NCI-H2107 (cell line): ENCODE measurements at regions not wholly inside any gene's neighbourhood (a gene's known extent, or its start where the extent isn't known, plus 50 kb on each side); places are given as distances from the start of the nearest gene placed in this dataset.
"Not testable (repeated sequence)": the region's sequence is repeated elsewhere in the genome, so short reads cannot be mapped to it uniquely, and the experiment has no call there.

Experiments
- DNase-seq: peaks from one replicate; lab custom pipeline; 2025; lab: John Stamatoyannopoulos, UW

- no peak for DNase-seq
These were observed 749.3 kb downstream of the TENT5A start for GRCh38 chr6:81003156-81003555.

GRCh38 chr6:81002126-81002525, 750.4 kb downstream of the TENT5A start:
- no peak for DNase-seq

- no peak for DNase-seq
These were observed 761.2 kb downstream of the TENT5A start for GRCh38 chr6:80991316-80991715.

GRCh38 chr6:80988892-80989291, 763.6 kb downstream of the TENT5A start:
- no peak for DNase-seq

- no peak for DNase-seq
These were observed 764.2 kb downstream of the TENT5A start for GRCh38 chr6:80988286-80988685.

GRCh38 chr6:80981226-80981625, 771.3 kb downstream of the TENT5A start:
- DNase-seq: not testable (repeated sequence)

- DNase-seq: no peak
These were observed 776.1 kb downstream of the TENT5A start for GRCh38 chr6:80976336-80976735.

GRCh38 chr6:80974579-80974978, 777.9 kb downstream of the TENT5A start:
- no peak for DNase-seq

GRCh38 chr6:80969439-80969838, 783.0 kb downstream of the TENT5A start:
- no peak for DNase-seq

GRCh38 chr6:80967609-80968008, 784.9 kb downstream of the TENT5A start:
- DNase-seq: no peak

GRCh38 chr6:80962382-80962781, 790.1 kb downstream of the TENT5A start:
- DNase-seq: no peak

- no peak for DNase-seq
These were observed 791.3 kb downstream of the TENT5A start for GRCh38 chr6:80961166-80961565.

- DNase-seq: no peak
These were observed 793.4 kb downstream of the TENT5A start for GRCh38 chr6:80959034-80959433.

- no peak for DNase-seq
These were observed 795.6 kb downstream of the TENT5A start for GRCh38 chr6:80956898-80957297.

GRCh38 chr6:80952479-80952878, 800.0 kb downstream of the TENT5A start:
- DNase-seq: not testable (repeated sequence)

- no peak for DNase-seq
These were observed 806.1 kb downstream of the TENT5A start for GRCh38 chr6:80946402-80946801.

GRCh38 chr6:80942911-80943310, 809.6 kb downstream of the TENT5A start:
- DNase-seq: no peak

- no peak for DNase-seq
These were observed 811.5 kb downstream of the TENT5A start for GRCh38 chr6:80940976-80941375.

GRCh38 chr6:80940571-80940970, 811.9 kb downstream of the TENT5A start:
- no peak for DNase-seq

- DNase-seq: no peak
These were observed 812.6 kb downstream of the TENT5A start for GRCh38 chr6:80939898-80940297.

- DNase-seq: no peak
These were observed 813.0 kb downstream of the TENT5A start for GRCh38 chr6:80939480-80939879.

- DNase-seq: no peak
These were observed 814.4 kb downstream of the TENT5A start for GRCh38 chr6:80938131-80938530.

- no peak for DNase-seq
These were observed 820.1 kb downstream of the TENT5A start for GRCh38 chr6:80932359-80932758.

GRCh38 chr6:80930376-80930775, 822.1 kb downstream of the TENT5A start:
- DNase-seq: no peak

GRCh38 chr6:80923816-80924215, 817.3 kb downstream of the BCKDHB start:
- no peak for DNase-seq
